ENCODE measurements at regions not wholly inside any gene's neighbourhood (a gene's known extent, or its start where the extent isn't known, plus 50 kb on each side); places are given as distances from the start of the nearest gene placed in this dataset.

- TF ChIP-seq CTCF (conservative IDR thresholded peaks at IDR 0.05) (no peak), ZFX (IDR thresholded peaks at IDR 0.05) (no peak)
- H3K27ac ChIP-seq: no peak overlapping the region
Observed at GRCh38 chr10:83909001-83909400, 230.3 kb upstream of the GHITM start.

DNA sequence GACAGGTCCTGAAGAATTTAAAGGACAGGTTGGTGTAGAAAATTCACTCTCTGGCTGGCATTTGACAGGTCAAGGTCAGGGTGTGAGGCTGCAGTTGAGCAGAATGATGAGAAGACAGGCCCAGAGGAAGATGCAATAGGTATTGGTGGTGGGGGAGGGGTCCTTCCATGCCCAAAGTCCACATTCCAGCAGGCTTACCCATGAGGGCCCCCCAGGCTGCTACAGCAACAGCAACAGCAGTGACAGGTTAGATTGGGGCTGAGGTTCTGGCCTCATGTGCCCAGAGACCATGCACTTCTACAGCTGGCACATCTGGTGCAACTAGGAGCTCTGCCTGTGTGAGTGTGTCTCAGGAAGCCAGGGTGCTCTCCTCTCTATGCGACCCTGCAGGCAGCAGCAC, 223.5 kb upstream of the GHITM start:
- H3K27ac ChIP-seq: no peak overlapping the region
- TF ChIP-seq ZFX (IDR thresholded peaks at IDR 0.05): no peak
- TF ChIP-seq CTCF (conservative IDR thresholded peaks at IDR 0.05): no peak

DNA sequence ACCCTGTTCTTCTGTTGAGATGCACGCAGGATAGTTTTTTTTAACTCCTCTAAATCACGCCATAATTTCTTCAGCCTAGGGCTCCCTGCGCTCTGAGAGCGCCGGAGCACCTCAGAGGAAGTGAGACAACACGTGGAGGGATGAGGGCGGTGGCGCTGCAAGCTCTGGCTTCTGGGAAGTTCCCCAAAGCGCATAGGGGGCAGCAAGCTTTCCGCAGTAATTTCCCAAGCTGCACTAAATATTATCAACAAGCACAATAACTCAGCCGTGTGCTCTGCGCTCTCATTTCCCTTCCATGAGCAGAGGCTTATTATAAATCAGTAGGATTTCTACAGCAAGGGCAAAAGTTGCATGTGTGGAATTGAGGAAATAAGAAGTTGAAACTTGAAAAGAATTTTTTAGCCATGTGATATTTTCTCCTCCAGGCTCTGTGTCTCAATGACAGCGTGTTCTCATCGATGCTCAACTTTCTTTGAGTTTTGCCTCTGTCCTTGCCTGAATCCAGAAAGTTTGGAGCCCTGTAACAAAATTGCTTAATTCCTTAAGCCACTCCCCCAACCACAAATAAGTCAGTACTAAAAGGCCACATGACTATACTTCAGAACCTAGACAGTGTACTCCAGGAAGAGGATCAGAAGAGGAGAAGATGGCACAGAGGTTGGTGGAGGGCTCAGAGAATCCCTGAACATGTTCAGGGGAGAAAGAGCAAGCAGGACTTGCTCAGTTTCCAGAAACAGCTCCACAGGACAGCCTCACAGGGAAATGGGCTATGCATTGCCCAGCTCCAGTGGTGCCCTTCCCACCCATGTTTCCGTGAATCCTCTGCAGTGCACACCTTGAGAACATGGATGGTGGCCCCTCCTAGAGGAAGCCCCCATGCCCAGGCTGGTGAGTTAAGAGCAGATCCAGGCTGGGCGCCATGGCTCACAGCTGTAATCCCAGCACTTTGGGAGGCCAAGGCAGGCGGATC, 221.5 kb upstream of the GHITM start:
- H3K27ac ChIP-seq: no peak overlapping the region
- TF ChIP-seq ZFX (IDR thresholded peaks at IDR 0.05): no peak
- TF ChIP-seq CTCF (conservative IDR thresholded peaks at IDR 0.05): no peak; the same call in 1 of the 2 replicates

GRCh38 chr10:83919187-83919586, 220.1 kb upstream of the GHITM start:
- H3K27ac ChIP-seq: no peak overlapping the region
- TF ChIP-seq ZFX (IDR thresholded peaks at IDR 0.05) (no peak), CTCF (conservative IDR thresholded peaks at IDR 0.05) (no peak)

- no peak overlapping the region for H3K27ac ChIP-seq
- TF ChIP-seq CTCF (conservative IDR thresholded peaks at IDR 0.05) (no peak), ZFX (IDR thresholded peaks at IDR 0.05) (no peak)
Observed at GRCh38 chr10:83921984-83922860, 217.1 kb upstream of the GHITM start.

DNA sequence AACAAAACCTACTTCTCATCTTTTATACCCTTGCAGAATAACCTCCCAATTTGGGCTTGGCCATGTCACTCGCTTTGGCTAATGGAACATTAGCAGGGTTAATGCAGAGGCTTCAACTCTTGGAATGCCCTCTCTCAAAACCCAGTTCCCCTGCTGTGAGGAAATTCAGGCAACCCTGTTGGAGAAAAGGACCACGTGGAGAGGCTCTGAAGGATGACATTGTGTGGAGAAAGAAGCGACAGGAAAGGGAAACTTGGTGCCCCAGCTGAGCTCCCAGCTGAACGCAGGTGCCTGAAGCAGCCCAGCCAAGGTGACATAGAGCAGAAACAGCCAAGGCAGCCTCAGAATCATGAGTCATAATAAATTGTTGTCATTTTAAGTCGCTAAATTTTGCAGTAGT, 214.2 kb upstream of the GHITM start:
- no peak for TF ChIP-seq ZFX (IDR thresholded peaks at IDR 0.05)
- TF ChIP-seq CTCF (conservative IDR thresholded peaks at IDR 0.05): no peak
- H3K27ac ChIP-seq: no peak overlapping the region

GRCh38 chr10:83926606-83927005, 212.7 kb upstream of the GHITM start:
- H3K27ac ChIP-seq: no peak overlapping the region
- TF ChIP-seq CTCF (conservative IDR thresholded peaks at IDR 0.05): no peak

Data from C4-2B (cell line).